Stomach (tissue), 8 donors: ENCODE measurements at regions not wholly inside any gene's neighbourhood (a gene's known extent, or its start where the extent isn't known, plus 50 kb on each side); places are given as distances from the start of the nearest gene placed in this dataset.

Source experiments
- DNase-seq, 2 donors: peaks; one replicate each; pipeline versions ENCODE4 v3.0.0 to v3.0.0-alpha.2; 2013 to 2019
- H3K27ac ChIP-seq, 5 donors: fragments of 200-600 bp in 4 of 5; sonication (generic) in 4 of 5; one replicate each; pipeline ENCODE4 v1.5.1; 2013 to 2019; ENCODE audit warnings: mild to moderate bottlenecking in 1 of 5, moderate library complexity in 1 of 5
- H3K27me3 ChIP-seq, 3 donors: fragments of 200-600 bp; sonication (generic); one replicate each; pipeline ENCODE4 v1.5.1; 2017 to 2019; ENCODE audit warnings: mixed run types in 1 of 3
- H3K36me3 ChIP-seq, 4 donors: fragments of 200-600 bp; sonication (generic); 1 replicate in 3 of 4; 2 replicates in 1 of 4; pipeline ENCODE4 v1.5.1; 2016 to 2019
- H3K4me1 ChIP-seq, 4 donors: fragments of 200-600 bp; sonication (generic); one replicate each; pipeline ENCODE4 v1.5.1; 2016 to 2019
- H3K4me3 ChIP-seq, 4 donors: fragments of 200-600 bp; sonication (generic) in 3 of 4; one replicate each; pipeline ENCODE4 v1.5.1; 2016 to 2019; ENCODE audit warnings: mild to moderate bottlenecking in 1 of 4
- H3K9me3 ChIP-seq, 4 donors: fragments of 200-600 bp; sonication (generic); one replicate each; pipeline ENCODE4 v1.5.1; 2016 to 2019
- CTCF ChIP-seq, 7 experiments: fragments of 450-650 bp in 4 of 7; fragments of 200-600 bp in 3 of 7; sonication (generic) in 3 of 7; IDR thresholded peaks; one replicate each; pipeline ENCODE4 v1.5.1; 2016 to 2019; ENCODE audit warnings: antibody characterized with exemption in 7 of 7, control low read depth in 2 of 7, mild to moderate bottlenecking in 1 of 7
- EP300 ChIP-seq: sonication (generic); formaldehyde crosslinking; IDR thresholded peaks from one replicate; pipeline ENCODE4 v1.6.1; 2017; ENCODE audit warnings: antibody characterized with exemption
- POLR2A ChIP-seq, 4 donors: fragments of 450-650 bp; IDR thresholded peaks; one replicate each; pipeline ENCODE4 v1.6.1; 2016; ENCODE audit warnings: antibody characterized with exemption in 4 of 4, control low read depth in 2 of 4, mild to moderate bottlenecking in 1 of 4, moderate library complexity in 1 of 4
- POLR2AphosphoS5 ChIP-seq, 3 donors: sonication (generic); formaldehyde crosslinking; IDR thresholded peaks; one replicate each; pipeline ENCODE4 v1.6.1; 2016; ENCODE audit warnings: antibody characterized with exemption in 3 of 3
- WGBS, 5 donors: extraction: QIAGEN DNeasy Blood & Tissue Kit in 3 of 5; methylation state at CpG; one replicate each; pipeline versions ENCODE4 v1.1.5 to v1.1.7; 2013 to 2018; 5-methylcytosine and 5-hydroxymethylcytosine counted together
- intact Hi-C: fragments of 100-400 bp; cut with DNase I; formaldehyde crosslinking; loops from one replicate; pipeline ENCODE4 v1.15.1; 2023; ENCODE audit warnings: low total_unique reads
- donor health status: healthy with polysubstance abuse.
- donor health status: Bipolar disorder and iron deficiency.
- donor health status: healthy.

DNA sequence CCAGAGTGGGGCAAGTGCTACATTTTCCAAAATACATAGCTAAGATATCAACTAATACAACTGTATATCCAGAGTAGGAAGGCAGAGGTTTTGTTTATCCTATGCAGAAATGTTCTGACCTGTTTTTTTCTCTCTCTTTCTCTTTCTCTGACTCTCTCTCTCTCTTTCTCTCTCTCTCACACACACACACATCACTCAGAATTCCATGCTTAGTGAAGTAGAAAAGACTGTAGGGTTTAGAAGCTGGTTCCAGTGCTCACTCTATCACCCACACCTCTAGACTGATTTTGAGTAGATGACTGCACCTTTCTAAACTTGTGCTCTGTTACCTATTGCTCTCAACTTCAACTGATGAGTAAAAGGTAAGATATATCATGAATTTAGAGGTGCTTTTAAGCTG, 356.7 kb downstream of the LRIG3 start:
- no peak for DNase-seq
- Histone ChIP-seq H3K4me3 (no peak overlapping the region), H3K27me3 (no peaks in the 10 kb centered on the region), H3K27ac (no peak overlapping the region), H3K4me1 (no peaks in the 10 kb centered on the region), H3K36me3 (no peaks in the 10 kb centered on the region), H3K9me3 (no peaks in the 10 kb centered on the region)
- intact Hi-C loops, result no loop called here
- TF ChIP-seq EP300 (no peak), CTCF (IDR thresholded peaks at IDR 0.05) (no peak), POLR2AphosphoS5 (IDR thresholded peaks at IDR 0.05) (no peak), POLR2A (IDR thresholded peaks at IDR 0.05) (no peak)

DNA sequence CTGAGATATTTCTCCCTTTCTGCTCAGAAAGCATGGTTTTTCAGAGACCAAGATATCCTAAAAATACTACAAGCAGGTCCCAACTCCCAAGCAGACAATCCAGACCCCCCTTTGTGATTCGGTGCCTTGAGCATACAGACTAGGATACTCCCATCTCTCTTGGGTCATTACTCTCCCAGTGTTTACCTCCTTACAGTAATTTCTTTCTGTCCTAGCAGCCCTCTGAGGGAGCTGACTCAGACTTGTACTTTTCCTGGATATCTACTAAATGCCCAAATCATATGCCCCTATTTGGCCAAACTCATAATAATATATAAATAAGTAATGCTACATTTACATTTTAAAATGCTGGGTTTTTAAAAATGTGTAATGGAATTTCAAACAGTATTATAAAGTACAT, 355.6 kb downstream of the LRIG3 start:
- TF ChIP-seq POLR2AphosphoS5 (IDR thresholded peaks at IDR 0.05), result no peak
- no peak for TF ChIP-seq CTCF (IDR thresholded peaks at IDR 0.05)
- TF ChIP-seq EP300, result no peak
- TF ChIP-seq POLR2A (IDR thresholded peaks at IDR 0.05), result no peak
- no peak for DNase-seq
- no peak overlapping the region for H3K4me3 ChIP-seq
- no peak overlapping the region for H3K27ac ChIP-seq
- no peaks in the 10 kb centered on the region for H3K27me3 ChIP-seq
- 35 to 44% (median 39%) methylated on average over 1 of the region's 1 CpG for WGBS, 5 donors
- H3K9me3 ChIP-seq, result no peaks in the 10 kb centered on the region
- no peaks in the 10 kb centered on the region for H3K4me1 ChIP-seq
- intact Hi-C loops, result no loop called here
- no peaks in the 10 kb centered on the region for H3K36me3 ChIP-seq

- Histone ChIP-seq H3K4me1 (no peaks in the 10 kb centered on the region), H3K27me3 (no peaks in the 10 kb centered on the region), H3K4me3 (no peak overlapping the region), H3K36me3 (no peaks in the 10 kb centered on the region), H3K9me3 (no peaks in the 10 kb centered on the region), H3K27ac (no peak overlapping the region)
- TF ChIP-seq CTCF (IDR thresholded peaks at IDR 0.05) (no peak), EP300 (no peak), POLR2AphosphoS5 (IDR thresholded peaks at IDR 0.05) (no peak), POLR2A (IDR thresholded peaks at IDR 0.05) (no peak)
- WGBS, 5 donors, result 64 to 84% (median 71%) methylated on average over 3 of the region's 3 CpGs
- no peak for DNase-seq
- intact Hi-C loops, result no loop called here
Measured at GRCh38 chr12:58566599-58566998, 353.7 kb downstream of the LRIG3 start.

DNA sequence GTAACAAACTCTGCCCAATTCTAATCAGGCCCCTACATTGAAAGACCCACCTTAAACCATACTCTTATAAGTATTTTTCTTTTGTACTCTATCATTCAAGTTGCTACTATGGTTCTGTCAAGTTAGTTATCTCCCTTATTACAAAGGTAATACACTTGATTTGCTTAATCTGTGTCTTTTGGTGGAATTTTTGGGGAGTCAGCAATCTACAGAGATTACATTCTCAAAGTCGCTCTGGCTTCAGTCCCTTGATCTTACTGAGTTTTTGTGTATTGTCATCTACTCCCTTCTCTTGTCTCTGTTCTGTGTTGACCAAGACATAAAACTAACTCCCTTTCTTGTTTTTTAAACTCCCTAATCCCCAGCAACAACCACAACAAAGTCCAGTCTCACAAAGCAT, 353.1 kb downstream of the LRIG3 start:
- 88 to 95% (median 91%) methylated on average over 1 of the region's 1 CpG for WGBS, 5 donors

More for the DNA sequence above, 353.1 kb downstream of the LRIG3 start:
- Histone ChIP-seq H3K9me3 (no peaks in the 10 kb centered on the region), H3K4me3 (no peak overlapping the region), H3K36me3 (no peaks in the 10 kb centered on the region), H3K4me1 (no peaks in the 10 kb centered on the region), H3K27me3 (no peaks in the 10 kb centered on the region), H3K27ac (no peak overlapping the region)
- DNase-seq, result no peak
- intact Hi-C loops, result no loop called here
- TF ChIP-seq POLR2A (IDR thresholded peaks at IDR 0.05), result no peak
- TF ChIP-seq CTCF (IDR thresholded peaks at IDR 0.05), result no peak
- no peak for TF ChIP-seq EP300
- TF ChIP-seq POLR2AphosphoS5 (IDR thresholded peaks at IDR 0.05), result no peak
